Globus pallidus (tissue), 1 donor: ENCODE measurements at regions not wholly inside any gene's neighbourhood (a gene's known extent, or its start where the extent isn't known, plus 50 kb on each side); places are given as distances from the start of the nearest gene placed in this dataset.
"Not testable (repeated sequence)": the region's sequence is repeated elsewhere in the genome, so short reads cannot be mapped to it uniquely, and the experiment has no call there.

Experiments
- DNase-seq: peaks from one replicate; pipeline ENCODE4 v3.0.0-alpha.2; 2015; ENCODE audit warnings: low spot score

GRCh38 chr5:145658435-145658834, 176.7 kb downstream of the PRELID2 start:
- DNase-seq: no peak

- DNase-seq: not testable (repeated sequence)
Observed at GRCh38 chr5:145652700-145653099, 182.4 kb downstream of the PRELID2 start.

GRCh38 chr5:145647137-145647536, 188.0 kb downstream of the PRELID2 start:
- not testable (repeated sequence) for DNase-seq

GRCh38 chr5:145643214-145643613, 191.9 kb downstream of the PRELID2 start:
- DNase-seq: not testable (repeated sequence)

- no peak for DNase-seq
Observed at GRCh38 chr5:145637396-145637795, 197.7 kb downstream of the PRELID2 start.

DNA sequence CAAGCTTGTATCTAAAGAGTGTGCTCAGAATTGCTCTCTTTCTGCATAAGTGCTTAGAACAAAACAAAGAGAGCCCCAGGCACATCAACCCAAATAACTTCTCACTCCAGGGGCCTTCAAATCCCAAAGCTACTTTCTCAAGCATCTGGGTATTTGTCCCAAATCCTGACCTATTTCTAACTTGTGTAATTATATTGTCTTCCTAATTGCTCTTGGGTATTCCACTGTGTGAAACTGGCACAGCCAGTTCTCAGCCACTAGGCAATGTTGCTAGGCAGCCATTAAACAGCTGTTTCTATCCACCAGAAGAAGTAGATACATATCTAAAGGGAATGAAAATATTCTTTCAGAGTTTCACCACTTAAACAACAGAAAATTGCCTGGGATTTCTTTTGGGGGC, 198.8 kb downstream of the PRELID2 start:
- DNase-seq: no peak

- no peak for DNase-seq
Observed at GRCh38 chr5:145633474-145633873, 201.7 kb downstream of the PRELID2 start.

- no peak for DNase-seq
Observed at GRCh38 chr5:145632701-145633100, 202.4 kb downstream of the PRELID2 start.

GRCh38 chr5:145629047-145629446, 206.1 kb downstream of the PRELID2 start:
- DNase-seq: no peak

- DNase-seq: no peak
Observed at GRCh38 chr5:145628525-145628924, 206.6 kb downstream of the PRELID2 start.

DNA sequence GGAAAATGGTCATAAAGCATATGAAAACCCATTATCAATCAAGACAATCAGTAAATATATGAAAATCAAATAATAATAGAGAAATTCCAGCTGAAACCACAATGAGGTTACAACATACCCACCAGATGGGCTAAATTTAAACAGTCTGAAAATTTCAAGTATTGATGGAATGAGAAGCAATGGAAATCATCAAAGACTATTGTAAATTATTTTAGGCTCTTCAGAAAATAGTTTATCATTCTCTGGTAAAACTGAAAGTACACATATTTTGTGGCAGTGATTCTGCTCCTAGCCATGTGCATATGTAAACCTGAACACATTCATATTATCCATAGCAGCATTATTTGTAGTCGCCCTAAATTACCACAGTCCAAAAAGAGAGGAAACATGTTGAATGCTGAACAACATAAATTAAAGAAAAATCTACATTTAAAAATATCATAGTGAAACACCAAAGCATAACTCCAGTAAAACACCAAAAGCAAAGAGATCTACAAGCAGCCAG, 215.3 kb downstream of the PRELID2 start:
- DNase-seq: no peak

- not testable (repeated sequence) for DNase-seq
Observed at GRCh38 chr5:145616739-145617138, 218.4 kb downstream of the PRELID2 start.

GRCh38 chr5:145598983-145599382, 236.2 kb downstream of the PRELID2 start:
- DNase-seq: no peak

DNA sequence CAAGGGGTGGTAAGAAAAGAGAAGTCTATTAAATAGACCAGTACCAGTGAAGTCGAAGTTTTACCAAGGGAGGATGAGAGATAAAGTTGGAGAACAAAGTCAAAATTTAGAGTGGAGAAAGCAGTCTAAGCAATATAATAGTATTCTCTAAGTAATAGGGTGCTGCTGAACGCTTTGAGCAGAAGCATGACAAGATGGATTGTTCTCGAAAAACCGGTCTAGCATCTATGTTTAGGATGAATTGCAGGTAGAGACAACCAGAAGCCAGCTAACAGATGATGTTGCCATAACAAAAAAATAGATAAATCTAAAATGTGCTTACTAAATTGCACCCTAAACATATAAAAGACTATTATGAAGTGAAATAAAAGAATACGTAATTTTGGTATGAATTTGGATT, 237.0 kb downstream of the PRELID2 start:
- DNase-seq: no peak

DNA sequence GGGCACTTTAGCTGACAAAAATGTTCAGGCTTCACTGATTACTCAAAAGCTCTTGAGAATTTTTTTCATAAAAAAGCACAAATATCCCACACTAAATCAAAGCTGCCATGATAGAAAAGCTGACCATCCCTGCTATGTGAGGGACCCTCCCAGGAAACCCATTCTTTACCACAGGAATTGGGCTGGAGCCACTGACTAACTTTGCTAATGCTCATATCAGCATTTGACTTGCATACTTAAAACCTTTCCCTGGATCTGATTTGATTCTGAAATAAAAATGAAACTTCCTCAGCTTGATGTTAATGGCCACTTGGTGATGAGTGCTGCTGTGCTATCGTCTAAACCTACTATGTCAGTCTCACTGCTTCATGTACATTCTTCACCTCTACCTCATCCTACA, 243.6 kb downstream of the PRELID2 start:
- no peak for DNase-seq

- no peak for DNase-seq
Observed at GRCh38 chr5:145589063-145589462, 246.1 kb downstream of the PRELID2 start.

- no peak for DNase-seq
Observed at GRCh38 chr5:145588558-145588957, 246.6 kb downstream of the PRELID2 start.

GRCh38 chr5:145588113-145588512, 247.0 kb downstream of the PRELID2 start:
- DNase-seq: no peak

DNA sequence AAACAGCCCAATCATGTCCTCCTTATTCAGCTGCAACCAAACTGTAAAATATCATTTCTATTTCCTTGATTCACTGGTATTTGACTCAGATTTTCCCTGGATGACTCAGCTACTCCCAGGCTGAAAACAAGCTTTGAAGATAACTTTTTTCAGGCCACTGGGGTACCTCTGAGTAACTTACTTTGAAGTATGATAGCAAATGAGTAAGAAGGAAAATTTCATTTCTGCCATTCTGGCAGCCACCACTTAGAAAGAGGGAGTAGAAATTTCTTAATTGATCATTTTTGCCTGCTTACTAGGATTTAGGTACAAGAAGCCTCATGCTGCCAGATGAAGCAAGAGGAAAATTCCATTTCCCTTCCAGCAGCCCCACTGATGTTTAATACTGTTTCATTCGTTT, 247.4 kb downstream of the PRELID2 start:
- no peak for DNase-seq

GRCh38 chr5:145587308-145587672, 247.9 kb downstream of the PRELID2 start:
- no peak for DNase-seq

DNA sequence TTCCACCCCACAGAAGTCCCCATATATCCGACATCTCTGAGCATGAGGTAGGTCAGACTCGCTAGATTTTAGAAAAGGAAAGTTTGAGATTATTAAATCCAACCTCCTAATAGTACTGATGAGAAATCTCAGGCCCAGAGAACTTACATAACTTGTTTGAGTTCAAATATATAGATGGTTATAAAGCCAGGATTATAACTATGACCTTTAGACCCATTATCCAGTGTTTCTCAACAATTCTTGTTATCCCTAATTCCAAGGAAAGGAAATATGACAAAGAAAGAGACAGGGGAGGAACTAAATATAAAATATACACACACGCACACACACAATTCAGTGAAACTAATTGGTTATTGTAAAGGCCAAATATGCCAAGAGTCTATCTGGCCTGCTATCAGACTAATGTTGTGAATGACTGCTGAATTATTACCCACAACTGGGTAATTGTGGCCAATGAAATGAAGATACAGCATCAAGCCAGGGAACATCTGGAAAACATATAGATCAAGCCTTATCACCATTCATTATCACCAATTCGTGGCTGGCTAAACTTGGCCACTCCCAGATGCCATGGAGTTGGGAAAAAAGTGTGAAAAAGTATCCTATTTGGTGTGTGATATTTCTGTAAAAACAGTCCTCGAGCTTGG, 248.4 kb downstream of the PRELID2 start:
- no peak for DNase-seq

DNA sequence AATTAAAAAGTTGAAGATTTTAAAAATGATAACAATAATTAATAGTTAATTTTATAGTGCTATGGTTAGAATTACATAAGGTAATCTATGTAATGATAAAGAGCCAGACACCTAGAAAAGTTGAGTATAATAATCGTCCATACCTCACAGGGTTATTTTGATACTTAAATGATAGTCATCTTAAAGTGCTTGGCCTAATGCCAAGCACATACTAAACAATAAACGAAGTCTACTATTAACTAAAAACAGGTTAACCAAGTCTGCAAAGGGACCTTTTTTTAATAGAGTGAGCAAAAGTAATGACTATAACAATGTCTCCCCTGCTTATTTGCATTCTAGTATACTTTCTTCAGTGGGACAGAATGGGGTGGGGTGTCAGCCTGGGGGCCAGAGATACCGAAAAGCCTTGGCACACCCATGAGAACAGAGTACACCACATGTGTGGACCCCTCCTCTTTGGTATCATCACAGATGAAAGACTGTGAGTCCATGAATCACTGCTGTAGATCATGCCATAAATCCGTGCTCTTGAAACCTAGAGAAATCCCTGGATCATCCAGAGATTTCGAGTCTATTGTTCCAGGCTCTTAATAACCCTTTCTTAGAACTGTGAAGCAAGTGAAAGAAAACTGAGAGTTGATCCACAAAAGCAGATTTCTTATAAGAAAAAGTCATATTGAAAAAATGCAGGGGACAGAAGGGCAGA, 249.5 kb downstream of the PRELID2 start:
- DNase-seq: no peak

GRCh38 chr5:145579301-145579700, 255.8 kb downstream of the PRELID2 start:
- DNase-seq: no peak
